ENCODE measurements at regions not wholly inside any gene's neighbourhood (a gene's known extent, or its start where the extent isn't known, plus 50 kb on each side); places are given as distances from the start of the nearest gene placed in this dataset.
"Not testable (repeated sequence)": the region's sequence is repeated elsewhere in the genome, so short reads cannot be mapped to it uniquely, and the experiment has no call there.

DNA sequence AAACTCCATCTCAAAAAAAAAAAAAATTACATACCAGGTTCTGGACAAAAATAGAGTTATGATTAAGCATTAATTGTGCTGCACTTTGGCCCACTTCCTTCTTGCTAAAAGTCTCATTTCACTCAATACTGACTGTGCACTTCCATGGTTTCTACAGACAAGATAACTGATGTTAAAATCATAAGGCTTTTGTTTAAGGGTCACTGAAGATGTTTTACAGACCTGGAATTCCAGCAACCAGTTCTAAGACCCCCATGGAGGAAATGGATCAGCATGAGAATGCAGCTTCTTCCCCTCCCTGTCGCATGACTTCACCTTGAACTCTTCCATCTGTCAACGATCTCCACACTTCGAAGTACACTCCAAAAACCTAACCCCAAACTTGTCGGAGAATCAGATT lies 1191.8 kb upstream of the AUTS2 start:
- no peaks in the 10 kb centered on the region for H4K20me1 ChIP-seq
- H3K4me2 ChIP-seq: no peak overlapping the region
- H3K36me3 ChIP-seq: no peaks in the 10 kb centered on the region
- H3K4me3 ChIP-seq: no peak overlapping the region
- H3K4me1 ChIP-seq: 0 out of 20 replicates have a peak, but pooled peaks cover 0 to under 1% (median 0%) of the 10 kb centered on the region in 10 experiments
- no peak for TF ChIP-seq Cebpa-rat (IDR thresholded peaks at IDR 0.05)
- no peak overlapping the region for H3K27ac ChIP-seq
- no peak overlapping the region for H3K9ac ChIP-seq
- H3K9me3 ChIP-seq (replicated peaks in 1 of 11): 0 out of 22 replicates have a peak, but pooled peaks cover 0 to 4% (median 0%) of the 10 kb centered on the region in 11 experiments
- no peaks in the 10 kb centered on the region for H3K27me3 ChIP-seq

DNA sequence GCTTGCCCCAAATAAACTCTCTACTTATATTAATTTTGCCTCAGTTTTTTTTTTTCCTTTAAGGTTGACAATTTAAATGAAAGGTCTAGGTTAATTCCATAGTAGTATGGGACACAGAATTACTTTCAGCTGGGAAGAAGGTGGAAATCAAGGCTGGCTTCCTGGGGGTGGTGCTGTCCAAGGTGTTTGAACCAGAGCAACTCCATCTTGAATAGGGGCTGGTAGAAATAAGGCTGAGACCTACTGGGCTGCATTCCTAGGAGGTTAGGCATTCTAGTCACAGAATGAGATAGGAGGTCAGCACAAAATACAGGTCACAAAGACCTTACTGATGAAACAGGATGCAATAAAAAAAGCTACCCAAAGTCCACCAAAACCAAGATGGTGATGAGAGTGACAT lies 1190.8 kb upstream of the AUTS2 start:
- Histone ChIP-seq H3K27me3 (no peaks in the 10 kb centered on the region), H3K4me2 (no peak overlapping the region), H3K4me1 (no peaks in the 10 kb centered on the region), H3K27ac (no peak overlapping the region), H3K4me3 (no peak overlapping the region), H4K20me1 (no peaks in the 10 kb centered on the region), H3K9ac (no peak overlapping the region), H3K36me3 (no peaks in the 10 kb centered on the region), H3K9me3 (replicated peaks in 1 of 11) (0 out of 22 replicates have a peak, but pooled peaks cover 0 to 2% (median 0%) of the 10 kb centered on the region in 11 experiments)
- no peak for TF ChIP-seq Cebpa-rat (IDR thresholded peaks at IDR 0.05)

DNA sequence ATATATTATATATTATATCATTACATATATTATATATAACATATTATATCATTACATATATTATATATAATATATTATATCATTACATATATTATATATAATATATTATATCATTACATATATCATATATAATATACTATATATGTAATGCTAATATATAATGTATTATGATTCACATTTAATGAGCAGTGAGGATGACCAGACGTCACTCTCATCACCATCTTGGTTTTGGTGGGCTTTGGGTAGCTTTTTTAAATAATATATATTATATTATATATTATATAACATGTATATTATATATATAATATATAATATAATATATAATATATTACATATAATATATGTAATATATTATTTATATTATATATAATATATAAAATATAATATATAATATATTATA lies 1189.4 kb upstream of the AUTS2 start:
- Histone ChIP-seq H3K4me2 (no peak overlapping the region), H3K27ac (no peak overlapping the region), H3K9ac (no peak overlapping the region), H4K20me1 (no peaks in the 10 kb centered on the region), H3K36me3 (no peaks in the 10 kb centered on the region), H3K4me3 (no peak overlapping the region), H3K27me3 (no peaks in the 10 kb centered on the region), H3K4me1 (no peaks in the 10 kb centered on the region), H3K9me3 (replicated peaks in 1 of 11) (no peaks in the 10 kb centered on the region)
- no peak for TF ChIP-seq Cebpa-rat (IDR thresholded peaks at IDR 0.05)

- H3K9me3 ChIP-seq (replicated peaks in 1 of 11): peaks cover 0 to 5% (median 1%) of the 10 kb centered on the region in 11 experiments; a peak in 7 of 22 replicates
- H3K4me1 ChIP-seq: no peaks in the 10 kb centered on the region
- H3K36me3 ChIP-seq: no peaks in the 10 kb centered on the region
- H4K20me1 ChIP-seq: no peaks in the 10 kb centered on the region
- no peaks in the 10 kb centered on the region for H3K27me3 ChIP-seq
- H3K4me3 ChIP-seq: no peak overlapping the region
- H3K27ac ChIP-seq: no peak overlapping the region
- TF ChIP-seq Cebpa-rat (IDR thresholded peaks at IDR 0.05): no peak
- H3K4me2 ChIP-seq: no peak overlapping the region
- no peak overlapping the region for H3K9ac ChIP-seq
Measured at GRCh38 chr7:68409851-68410250, 1188.4 kb upstream of the AUTS2 start.

DNA sequence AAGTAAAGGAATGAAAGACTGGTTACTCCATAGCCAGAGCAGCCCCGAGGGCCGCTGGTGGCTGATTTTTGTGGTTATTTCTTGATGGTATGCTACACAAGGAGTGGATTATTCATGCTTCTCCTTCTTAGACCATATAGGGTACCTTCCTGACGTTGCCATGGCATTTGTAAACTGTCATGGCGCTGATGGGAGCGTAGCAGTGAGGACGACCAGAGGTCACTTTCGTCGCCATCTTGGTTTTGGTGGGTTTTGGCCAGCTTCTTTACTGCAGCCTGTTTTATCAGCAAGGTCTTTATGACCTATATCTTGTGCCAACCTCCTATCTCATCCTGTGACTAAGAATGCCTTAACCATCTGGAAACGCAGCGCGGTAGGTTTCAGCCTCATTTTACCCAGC lies 1187.6 kb upstream of the AUTS2 start:
- peaks cover 5 to 12% (median 9%) of the 10 kb centered on the region in 11 experiments; a peak in 19 of 22 replicates for H3K9me3 ChIP-seq (replicated peaks in 1 of 11)
- H3K4me3 ChIP-seq, H3K27me3 ChIP-seq, H3K27ac ChIP-seq, H4K20me1 ChIP-seq, H3K4me1 ChIP-seq, H3K36me3 ChIP-seq, H3K9ac ChIP-seq, H3K4me2 ChIP-seq: not testable (repeated sequence)

- Histone ChIP-seq H3K36me3 (no peaks in the 10 kb centered on the region), H3K9ac (no peak overlapping the region), H3K9me3 (replicated peaks in 1 of 11) (peaks cover 9 to 18% (median 15%) of the 10 kb centered on the region in 11 experiments; a peak in 19 of 22 replicates), H3K4me3 (no peak overlapping the region), H3K27me3 (no peaks in the 10 kb centered on the region), H3K4me1 (no peaks in the 10 kb centered on the region), H4K20me1 (no peaks in the 10 kb centered on the region), H3K4me2 (no peak overlapping the region), H3K27ac (no peak overlapping the region)
- no peak for TF ChIP-seq Cebpa-rat (IDR thresholded peaks at IDR 0.05)
Measured at GRCh38 chr7:68411742-68412141, 1186.5 kb upstream of the AUTS2 start.

- Histone ChIP-seq H3K4me1 (no peaks in the 10 kb centered on the region), H4K20me1 (no peaks in the 10 kb centered on the region), H3K4me2 (no peak overlapping the region), H3K27ac (no peak overlapping the region), H3K9ac (no peak overlapping the region), H3K9me3 (replicated peaks in 1 of 11) (peaks cover 15 to 28% (median 18%) of the 10 kb centered on the region in 11 experiments; a peak in 20 of 22 replicates), H3K4me3 (no peak overlapping the region), H3K36me3 (no peaks in the 10 kb centered on the region), H3K27me3 (no peaks in the 10 kb centered on the region)
- no peak for TF ChIP-seq Cebpa-rat (IDR thresholded peaks at IDR 0.05)
Measured at GRCh38 chr7:68414631-68415425, 1183.4 kb upstream of the AUTS2 start.

- no peaks in the 10 kb centered on the region for H4K20me1 ChIP-seq
- TF ChIP-seq Cebpa-rat (IDR thresholded peaks at IDR 0.05): no peak
- no peak overlapping the region for H3K9ac ChIP-seq
Measured at GRCh38 chr7:68417002-68417401, 1181.3 kb upstream of the AUTS2 start.

DNA sequence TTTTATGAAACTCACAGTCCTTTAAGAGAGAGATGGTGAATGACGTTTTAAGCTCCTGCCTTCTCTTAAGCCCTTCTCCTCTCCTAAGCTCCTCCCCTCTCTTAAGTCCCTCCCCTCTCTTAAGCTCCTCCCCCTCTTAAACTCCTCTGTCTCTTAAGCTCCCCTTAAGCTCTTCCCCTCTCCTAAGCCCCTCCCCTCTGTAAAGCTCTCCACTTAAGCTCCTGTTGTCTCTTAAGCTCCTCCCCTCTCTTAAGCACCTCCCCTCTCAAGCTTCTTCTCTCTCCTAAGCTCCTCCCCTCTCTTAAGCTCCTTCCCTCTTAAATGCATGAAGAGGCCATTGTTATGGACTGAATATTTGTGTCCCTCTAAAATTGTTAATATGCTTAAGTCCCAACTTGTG lies 1180.6 kb upstream of the AUTS2 start:
- Histone ChIP-seq H3K27me3 (no peaks in the 10 kb centered on the region), H3K4me1 (no peaks in the 10 kb centered on the region), H3K27ac (no peak overlapping the region), H4K20me1 (no peaks in the 10 kb centered on the region), H3K9me3 (replicated peaks in 1 of 11) (peaks cover 15 to 29% (median 18%) of the 10 kb centered on the region in 11 experiments; a peak in 20 of 22 replicates), H3K9ac (no peak overlapping the region), H3K4me2 (no peak overlapping the region), H3K36me3 (no peaks in the 10 kb centered on the region), H3K4me3 (no peak overlapping the region)
- no peak for TF ChIP-seq Cebpa-rat (IDR thresholded peaks at IDR 0.05)

More at GRCh38 chr7:68417002-68417401, 1181.3 kb upstream of the AUTS2 start:
- Histone ChIP-seq H3K9me3 (replicated peaks in 1 of 11) (peaks cover 15 to 29% (median 18%) of the 10 kb centered on the region in 11 experiments; a peak in 20 of 22 replicates), H3K4me2 (no peak overlapping the region), H3K36me3 (no peaks in the 10 kb centered on the region), H3K4me1 (no peaks in the 10 kb centered on the region), H3K27me3 (no peaks in the 10 kb centered on the region), H3K27ac (no peak overlapping the region), H3K4me3 (no peak overlapping the region)

Data from BLaER1 treated with 17β-estradiol and CSF1 and Interleukin-3, amounts not matched to agents 10 nM and 100 nM (cell line).